H1 (cell line): ENCODE measurements at regions not wholly inside any gene's neighbourhood (a gene's known extent, or its start where the extent isn't known, plus 50 kb on each side); places are given as distances from the start of the nearest gene placed in this dataset.
A peak's percentile ranks its signal among the peaks of the same experiment; 100 is the strongest.

Experiments
- CTCF ChIA-PET: fragments of 300-600 bp; sonication (Branson Sonifier 250); formaldehyde crosslinking; loops from one replicate; lab custom pipeline; 2021; ENCODE audit not compliant: partially characterized antibody; lab: Charles Lee
- POLR2A ChIA-PET: fragments of 300-600 bp; sonication (Branson Sonifier 250); formaldehyde crosslinking; loops from one replicate; lab custom pipeline; 2021; ENCODE audit warnings: inconsistent platforms; ENCODE audit not compliant: partially characterized antibody; lab: Charles Lee
- DNase-seq, 2 experiments: peaks; one replicate each; pipeline versions ENCODE4 v3.0.0 to v3.0.0-alpha.2; 2010 to 2022; ENCODE audit warnings: low spot score in 2 of 2, low read depth in 1 of 2, mixed read lengths in 1 of 2
- FAIRE-seq: peaks from 2 replicates; lab custom pipeline; 2011; peaks lifted over from hg19 to GRCh38; lab: Jason Lieb, UNC
- H2AFZ ChIP-seq: 2 replicates; pipeline ENCODE4 v1.8.1; 2012; ENCODE audit warnings: low read length, inconsistent platforms
- H2AK5ac ChIP-seq: 2 replicates; pipeline ENCODE4 v1.6.1; 2013; ENCODE audit warnings: low read depth, low read length
- H2BK120ac ChIP-seq: replicated peaks from 2 replicates; pipeline ENCODE3; 2013; ENCODE audit warnings: low read depth, low read length, inconsistent platforms
- H2BK12ac ChIP-seq: 2 replicates; pipeline ENCODE4 v1.6.1; 2013; ENCODE audit warnings: low read depth, low read length
- H2BK15ac ChIP-seq: 2 replicates; pipeline ENCODE4 v1.6.1; 2013; ENCODE audit warnings: low read length
- H2BK20ac ChIP-seq: 2 replicates; pipeline ENCODE4 v1.6.1; 2013; ENCODE audit warnings: low read length
- H2BK5ac ChIP-seq: 2 replicates; pipeline ENCODE4 v1.6.1; 2013; ENCODE audit warnings: low read depth, low read length
- H3K14ac ChIP-seq: 2 replicates; pipeline ENCODE4 v1.6.1; 2013; ENCODE audit warnings: inconsistent platforms; ENCODE audit not compliant: insufficient read length
- H3K18ac ChIP-seq: 2 replicates; pipeline ENCODE4 v1.6.1; 2013; ENCODE audit warnings: low read length; ENCODE audit errors: extremely low read depth
- H3K23ac ChIP-seq: 2 replicates; pipeline ENCODE4 v1.6.1; 2013; ENCODE audit warnings: inconsistent platforms; ENCODE audit not compliant: insufficient read length
- H3K23me2 ChIP-seq: 2 replicates; pipeline ENCODE4 v1.6.1; 2013; ENCODE audit warnings: low read depth, low read length
- H3K27ac ChIP-seq: 2 replicates; pipeline ENCODE4 v1.6.1; 2011; ENCODE audit warnings: low read depth, low read length, inconsistent platforms
- H3K27me3 ChIP-seq, 4 experiments: replicated peaks in 1 of 4; 1 replicate in 1 of 4; 2 replicates in 3 of 4; pipeline versions ENCODE4 v1.6.1 to v1.8.1; 2011 to 2013; ENCODE audit warnings: low read length in 3 of 4, mild to moderate bottlenecking in 3 of 4, inconsistent platforms in 2 of 4, mixed read lengths in 2 of 4, moderate library complexity in 1 of 4; ENCODE audit not compliant: control insufficient read depth in 3 of 4, insufficient read depth in 3 of 4; ENCODE audit errors: extremely low read depth in 1 of 4
- H3K36me3 ChIP-seq, 4 experiments: 2 replicates each; pipeline versions ENCODE4 v1.6.1 to v1.8.1; 2011 to 2013; ENCODE audit warnings: mild to moderate bottlenecking in 4 of 4, low read length in 3 of 4, moderate library complexity in 2 of 4, control low read depth in 1 of 4, inconsistent platforms in 1 of 4; ENCODE audit not compliant: insufficient read depth in 4 of 4, control insufficient read depth in 2 of 4
- H3K4ac ChIP-seq: replicated peaks from 2 replicates; pipeline ENCODE3; 2013; ENCODE audit warnings: low read length, low read depth, mixed read lengths, inconsistent platforms; ENCODE audit not compliant: insufficient read length
- H3K4me1 ChIP-seq, 4 experiments: replicated peaks in 1 of 4; 1 replicate in 1 of 4; 2 replicates in 3 of 4; pipeline versions ENCODE4 v1.6.1 to v1.8.1; 2011 to 2013; ENCODE audit warnings: low read length in 3 of 4, inconsistent platforms in 2 of 4, mixed read lengths in 1 of 4; ENCODE audit not compliant: insufficient read depth in 4 of 4, control insufficient read depth in 3 of 4
- H3K4me2 ChIP-seq, 2 experiments: 2 replicates each; pipeline versions ENCODE4 v1.6.1 to v1.8.1; 2011 to 2013; ENCODE audit warnings: low read depth in 2 of 2, low read length in 2 of 2, control low read depth in 1 of 2, inconsistent platforms in 1 of 2, mild to moderate bottlenecking in 1 of 2; ENCODE audit not compliant: insufficient read depth in 1 of 2
- H3K4me3 ChIP-seq, 4 experiments: fragments of 200-600, 300-600 bp in 1 of 4; sonication (generic), shearing (Covaris generic), sonication (Bioruptor Twin) in 1 of 4; 2 replicates each; pipeline versions ENCODE4 v1.5.1 to v1.8.1; 2011 to 2016; ENCODE audit warnings: low read length in 4 of 4, low read depth in 3 of 4, control low read depth in 2 of 4, inconsistent platforms in 2 of 4, mild to moderate bottlenecking in 2 of 4, mixed read lengths in 1 of 4, moderate library complexity in 1 of 4; ENCODE audit not compliant: insufficient read depth in 2 of 4; ENCODE audit errors: extremely low read depth in 1 of 4
- H3K56ac ChIP-seq: replicated peaks from 2 replicates; pipeline ENCODE3; 2013; ENCODE audit warnings: low read depth, mild to moderate bottlenecking, mixed read lengths, low read length, inconsistent platforms; ENCODE audit not compliant: insufficient read length
- H3K79me1 ChIP-seq: 2 replicates; pipeline ENCODE4 v1.6.1; 2013; ENCODE audit warnings: low read depth, low read length, control low read depth
- H3K79me2 ChIP-seq, 2 experiments: 2 replicates each; pipeline versions ENCODE4 v1.6.1 to v1.8.1; 2012 to 2013; ENCODE audit warnings: low read length in 2 of 2, mild to moderate bottlenecking in 2 of 2, inconsistent platforms in 1 of 2; ENCODE audit not compliant: insufficient read depth in 2 of 2, control insufficient read depth in 1 of 2
- H3K9ac ChIP-seq, 4 experiments: replicated peaks in 1 of 4; 1 replicate in 1 of 4; 2 replicates in 3 of 4; pipeline versions ENCODE4 v1.6.1 to v1.8.1; 2011 to 2013; ENCODE audit warnings: low read depth in 3 of 4, low read length in 3 of 4, control low read depth in 2 of 4, mild to moderate bottlenecking in 2 of 4, moderate library complexity in 2 of 4, inconsistent platforms in 1 of 4; ENCODE audit errors: extremely low read depth in 1 of 4
- H3K9me3 ChIP-seq, 2 experiments: 2 replicates each; pipeline versions ENCODE4 v1.6.1 to v1.8.1; 2012 to 2013; ENCODE audit warnings: mild to moderate bottlenecking in 2 of 2, moderate library complexity in 2 of 2, control low read depth in 1 of 2, inconsistent platforms in 1 of 2, low read depth in 1 of 2, low read length in 1 of 2, mixed read lengths in 1 of 2; ENCODE audit not compliant: insufficient read depth in 2 of 2
- H4K20me1 ChIP-seq, 2 experiments: replicated peaks in 1 of 2; 2 replicates each; pipeline versions ENCODE3 to v1.8.1; 2011 to 2013; ENCODE audit warnings: inconsistent platforms in 2 of 2, low read length in 2 of 2, mild to moderate bottlenecking in 1 of 2; ENCODE audit not compliant: insufficient read depth in 2 of 2, control insufficient read depth in 1 of 2
- H4K5ac ChIP-seq: 2 replicates; pipeline ENCODE4 v1.6.1; 2013; ENCODE audit warnings: low read length, low read depth, mixed read lengths, inconsistent platforms; ENCODE audit not compliant: insufficient read length
- H4K8ac ChIP-seq: 2 replicates; pipeline ENCODE4 v1.8.0; 2013; ENCODE audit warnings: mild to moderate bottlenecking, moderate library complexity, low read length, inconsistent platforms; ENCODE audit not compliant: insufficient read depth; ENCODE audit errors: extremely low read depth
- H4K91ac ChIP-seq: replicated peaks from 2 replicates; pipeline ENCODE3; 2013; ENCODE audit warnings: low read length, mixed read lengths, inconsistent platforms; ENCODE audit not compliant: insufficient read length
- BCL11A ChIP-seq, 2 experiments: IDR thresholded peaks; one replicate each; pipeline ENCODE4 v1.6.1; 2011; ENCODE audit warnings: low read depth in 2 of 2, low read length in 2 of 2, mild to moderate bottlenecking in 2 of 2
- CBX5 ChIP-seq: fragments of 300-800, 300-1000 bp; sonication (generic); IDR thresholded peaks from 2 replicates; pipeline ENCODE4 v1.7.1; 2016; ENCODE audit warnings: antibody characterized with exemption, low read length, low read depth
- JUN ChIP-seq: IDR thresholded peaks from 2 replicates; pipeline ENCODE4 v1.6.1; 2011; ENCODE audit warnings: low read depth, mild to moderate bottlenecking, improper control_type of control experiment, low read length
- NANOG ChIP-seq: IDR thresholded peaks from 2 replicates; pipeline ENCODE4 v1.6.1; 2011; ENCODE audit warnings: low read length, low read depth, mild to moderate bottlenecking, inconsistent platforms; ENCODE audit not compliant: insufficient read depth, poor library complexity, severe bottlenecking
- POU5F1 ChIP-seq: IDR thresholded peaks from 2 replicates; pipeline ENCODE4 v1.6.1; 2011; ENCODE audit warnings: low read depth, mild to moderate bottlenecking, low read length, moderate library complexity
- RAD21 ChIP-seq, 2 experiments: IDR thresholded peaks in 1 of 2; conservative IDR thresholded peaks in 1 of 2; 2 replicates each; pipeline ENCODE4 v1.6.1; 2011; ENCODE audit warnings: low read depth in 2 of 2, low read length in 2 of 2, improper control_type of control experiment in 1 of 2, inconsistent platforms in 1 of 2, mild to moderate bottlenecking in 1 of 2, moderate library complexity in 1 of 2
- RFX5 ChIP-seq: IDR thresholded peaks from 2 replicates; pipeline ENCODE4 v1.6.1; 2011; ENCODE audit warnings: low read depth, low read length, improper control_type of control experiment, borderline replicate concordance
- RNF2 ChIP-seq: fragments of 200-900, 300-1000 bp; sonication (generic); IDR thresholded peaks from 2 replicates; pipeline ENCODE4 v1.7.1; 2016; ENCODE audit warnings: borderline replicate concordance, low read depth, mild to moderate bottlenecking, antibody characterized with exemption, low read length; ENCODE audit not compliant: poor library complexity, severe bottlenecking; ENCODE audit errors: missing control alignments
- SIRT6 ChIP-seq: IDR thresholded peaks from one replicate; pipeline ENCODE4 v1.7.1; 2012; ENCODE audit warnings: low read length, inconsistent platforms
- SUZ12 ChIP-seq: fragments of 200-600 bp; sonication (generic); IDR thresholded peaks from 2 replicates; pipeline ENCODE4 v1.6.1; 2012; ENCODE audit warnings: mild to moderate bottlenecking, inconsistent platforms, low read length, moderate library complexity, mixed read lengths
- WGBS, 2 experiments: shearing (Covaris generic) in 1 of 2; methylation state at CpG; one replicate each; pipeline versions ENCODE4 v1.1.6 to v1.1.7; 2013 to 2015; ENCODE audit warnings: low lambda C conversion rate in 2 of 2, mixed read lengths in 2 of 2, inconsistent platforms in 1 of 2, low coverage in 1 of 2, missing lambda C conversion rate in 1 of 2; ENCODE audit not compliant: insufficient replicate concordance in 2 of 2, insufficient coverage in 1 of 2, insufficient read length in 1 of 2; ENCODE audit errors: extremely low coverage in 1 of 2, missing lambda C conversion rate in 1 of 2; 5-methylcytosine and 5-hydroxymethylcytosine counted together
- TF ChIP-seq, protein P1 (sequence below), 3 experiments: IDR thresholded peaks; 1 replicate in 2 of 3; 2 replicates in 1 of 3; pipeline versions ENCODE4 v1.5.1 to v1.6.1; 2011; ENCODE audit warnings: low read length in 3 of 3, mild to moderate bottlenecking in 3 of 3, inconsistent platforms in 2 of 3, low read depth in 1 of 3, moderate library complexity in 1 of 3; ENCODE audit not compliant: insufficient read depth in 1 of 3; ENCODE audit errors: control extremely low read depth in 1 of 3

DNA sequence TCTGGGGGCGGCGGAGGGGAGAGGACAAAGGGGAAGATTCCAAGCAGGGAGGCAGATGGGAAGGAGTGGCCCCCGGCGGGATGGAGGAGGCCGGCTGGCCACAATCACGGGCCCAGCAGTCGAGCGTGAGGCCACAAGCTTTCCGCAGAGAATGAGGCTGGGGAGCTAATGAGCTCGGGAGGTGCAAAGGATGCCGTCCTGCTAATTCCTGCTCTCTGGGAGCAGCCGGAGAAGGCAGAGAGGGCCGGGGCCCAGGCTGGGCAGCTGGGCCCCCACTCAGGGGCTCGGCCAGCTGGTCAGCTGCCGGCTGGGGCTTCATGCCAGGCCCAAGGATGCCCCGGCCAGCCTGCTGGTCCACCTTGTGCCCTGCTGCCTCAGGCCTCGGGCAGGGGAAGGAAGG, 98.1 kb upstream of the LHX5 start:
- Histone ChIP-seq H3K9ac (no peak overlapping the region), H4K91ac (no peak overlapping the region), H3K56ac (no peak overlapping the region), H3K4me3 (no peak overlapping the region), H3K14ac (no peak overlapping the region), H3K79me1 (no peaks in the 10 kb centered on the region), H2BK5ac (no peak overlapping the region), H3K18ac (no peak overlapping the region), H3K36me3 (no peaks in the 10 kb centered on the region), H4K5ac (no peak overlapping the region), H2AK5ac (no peak overlapping the region), H3K23ac (no peak overlapping the region), H3K9me3 (no peaks in the 10 kb centered on the region), H3K4me2 (no peak overlapping the region), H3K4me1 (no peaks in the 10 kb centered on the region), H4K20me1 (no peaks in the 10 kb centered on the region), H2AFZ (no peak overlapping the region), H3K27me3 (0 out of 7 replicates have a peak, but pooled peaks cover 0 to 3% (median 0%) of the 10 kb centered on the region in 4 experiments), H2BK15ac (no peak overlapping the region), H2BK120ac (no peak overlapping the region), H3K27ac (no peak overlapping the region), H3K4ac (no peak overlapping the region), H3K79me2 (no peaks in the 10 kb centered on the region), H4K8ac (no peak overlapping the region), H2BK20ac (no peak overlapping the region), H3K23me2 (no peaks in the 10 kb centered on the region), H2BK12ac (peak overlapping the region; percentile 27; the same call in 1 of the 2 replicates)
- POLR2A ChIA-PET, result interaction anchor here (0.6 kb wide), 1 partner anchor 153 kb away, joined by 4 read pairs; no protein-coding TSS in a partner anchor
- DNase-seq (no peak), FAIRE-seq (no peak)
- WGBS, 2 experiments, result 95% methylated on average over 16 of the region's 17 CpGs; no CpG with 5 or more reads in 1 of the 2 experiments
- CTCF ChIA-PET, result interaction anchor here (0.8 to 1.0 kb wide), 3 partner anchors 9 to 344 kb away, joined by 3 to 5 read pairs (median 3); no protein-coding TSS in a partner anchor
- TF ChIP-seq JUN (no peak), CBX5 (no peak), SIRT6 (no peak), RFX5 (no peak), RNF2 (no peak), POU5F1 (no peak), NANOG (no peak), BCL11A (IDR thresholded peaks at IDR 0.05; ENCODE audit: low read depth in 2 of 2, low read length in 2 of 2) (no peak), SUZ12 (no peak), RAD21 (IDR thresholded peaks at IDR 0.05 in 1 of 2, conservative IDR thresholded peaks at IDR 0.05 in 1 of 2; ENCODE audit: low read depth in 2 of 2, low read length in 2 of 2) (no peak)
- TF ChIP-seq, protein P1, sequence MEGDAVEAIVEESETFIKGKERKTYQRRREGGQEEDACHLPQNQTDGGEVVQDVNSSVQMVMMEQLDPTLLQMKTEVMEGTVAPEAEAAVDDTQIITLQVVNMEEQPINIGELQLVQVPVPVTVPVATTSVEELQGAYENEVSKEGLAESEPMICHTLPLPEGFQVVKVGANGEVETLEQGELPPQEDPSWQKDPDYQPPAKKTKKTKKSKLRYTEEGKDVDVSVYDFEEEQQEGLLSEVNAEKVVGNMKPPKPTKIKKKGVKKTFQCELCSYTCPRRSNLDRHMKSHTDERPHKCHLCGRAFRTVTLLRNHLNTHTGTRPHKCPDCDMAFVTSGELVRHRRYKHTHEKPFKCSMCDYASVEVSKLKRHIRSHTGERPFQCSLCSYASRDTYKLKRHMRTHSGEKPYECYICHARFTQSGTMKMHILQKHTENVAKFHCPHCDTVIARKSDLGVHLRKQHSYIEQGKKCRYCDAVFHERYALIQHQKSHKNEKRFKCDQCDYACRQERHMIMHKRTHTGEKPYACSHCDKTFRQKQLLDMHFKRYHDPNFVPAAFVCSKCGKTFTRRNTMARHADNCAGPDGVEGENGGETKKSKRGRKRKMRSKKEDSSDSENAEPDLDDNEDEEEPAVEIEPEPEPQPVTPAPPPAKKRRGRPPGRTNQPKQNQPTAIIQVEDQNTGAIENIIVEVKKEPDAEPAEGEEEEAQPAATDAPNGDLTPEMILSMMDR (IDR thresholded peaks at IDR 0.05; ENCODE audit: control extremely low read depth in 1 of 3, insufficient read depth in 1 of 3, low read depth in 1 of 3, low read length in 3 of 3), result no peak
